SU-DHL-6 (cell line): ENCODE measurements at regions not wholly inside any gene's neighbourhood (a gene's known extent, or its start where the extent isn't known, plus 50 kb on each side); places are given as distances from the start of the nearest gene placed in this dataset.

Experiments
- H2AFZ ChIP-seq: fragments of 200-600 bp; sonication (generic); 2 replicates; pipeline ENCODE4 v1.6.1; 2014; ENCODE audit warnings: low read depth, mild to moderate bottlenecking, moderate library complexity, mixed read lengths, antibody characterized with exemption, low read length; ENCODE audit not compliant: severe bottlenecking
- H3F3A ChIP-seq: fragments of 200-600 bp; shearing (Covaris generic); 2 replicates; pipeline ENCODE4 v1.6.0; 2016; ENCODE audit warnings: antibody characterized with exemption, mild to moderate bottlenecking; ENCODE audit not compliant: insufficient read depth
- H3K27ac ChIP-seq: fragments of 200-600 bp; sonication (generic); 2 replicates; pipeline ENCODE4 v1.5.1; 2016; ENCODE audit warnings: low read depth, mild to moderate bottlenecking, low read length, moderate library complexity, mixed read lengths
- H3K27me3 ChIP-seq: fragments of 200-600 bp; sonication (generic), shearing (Covaris generic); 2 replicates; pipeline ENCODE4 v1.6.0; 2014; ENCODE audit warnings: mild to moderate bottlenecking, low read length
- H3K36me3 ChIP-seq: fragments of 200-600 bp; sonication (generic); 2 replicates; pipeline ENCODE4 v1.6.1; 2014; ENCODE audit warnings: mild to moderate bottlenecking, low read length, mixed read lengths
- H3K4me2 ChIP-seq: fragments of 300-600, 200-600 bp; shearing (Covaris generic), sonication (generic); 2 replicates; pipeline ENCODE4 v1.6.0; 2014; ENCODE audit warnings: low read length, low read depth, mild to moderate bottlenecking; ENCODE audit not compliant: poor library complexity, severe bottlenecking
- H3K4me3 ChIP-seq: fragments of 200-600 bp; sonication (generic); 2 replicates; pipeline ENCODE4 v1.5.1; 2014; ENCODE audit warnings: antibody characterized with exemption, low read length, mild to moderate bottlenecking, mixed read lengths; ENCODE audit not compliant: insufficient read depth, poor library complexity, severe bottlenecking
- H3K79me2 ChIP-seq: fragments of 200-600 bp; sonication (generic); 2 replicates; pipeline ENCODE4 v1.6.1; 2014; ENCODE audit warnings: mild to moderate bottlenecking, low read length, moderate library complexity; ENCODE audit not compliant: insufficient read depth
- H3K9ac ChIP-seq: fragments of 200-600 bp; sonication (generic); 2 replicates; pipeline ENCODE4 v1.7.0; 2014; ENCODE audit warnings: mild to moderate bottlenecking, low read length
- H3K9me2 ChIP-seq: fragments of 200-600 bp; sonication (generic); replicated peaks from 2 replicates; pipeline ENCODE4 v1.6.1; 2014; ENCODE audit warnings: low read length; ENCODE audit not compliant: insufficient read depth
- H3K9me3 ChIP-seq: fragments of 200-600 bp; sonication (generic); 2 replicates; pipeline ENCODE4 v1.6.1; 2014; ENCODE audit warnings: low read length, mixed read lengths; ENCODE audit not compliant: insufficient read depth
- H4K20me1 ChIP-seq: fragments of 200-600 bp; sonication (generic); 2 replicates; pipeline ENCODE4 v1.6.1; 2014; ENCODE audit warnings: low read depth, mild to moderate bottlenecking, antibody characterized with exemption, low read length, moderate library complexity, mixed read lengths
- CTCF ChIP-seq: fragments of 200-600 bp; sonication (generic); IDR thresholded peaks from one replicate; pipeline ENCODE4 v1.5.1; 2017; ENCODE audit warnings: antibody characterized with exemption, mild to moderate bottlenecking, low read length, moderate library complexity; ENCODE audit not compliant: insufficient read depth, poor library complexity, severe bottlenecking
- EZH2phosphoT487 ChIP-seq: fragments of 200-600 bp; sonication (generic), shearing (Covaris generic); conservative IDR thresholded peaks from 2 replicates; pipeline ENCODE4 v1.6.1; 2018; ENCODE audit warnings: mild to moderate bottlenecking, antibody characterized with exemption, low read length, moderate library complexity, mixed read lengths

- H3K4me3 ChIP-seq, result no peak overlapping the region
- H4K20me1 ChIP-seq, result no peaks in the 10 kb centered on the region
- H3K36me3 ChIP-seq, result no peaks in the 10 kb centered on the region
- no peaks in the 10 kb centered on the region for H3K27me3 ChIP-seq
- H3K79me2 ChIP-seq, result no peaks in the 10 kb centered on the region
- no peak overlapping the region for H2AFZ ChIP-seq
- no peaks in the 10 kb centered on the region for H3K9me2 ChIP-seq
- TF ChIP-seq CTCF, result no peak
- no peak for TF ChIP-seq EZH2phosphoT487
- no peak overlapping the region for H3K9ac ChIP-seq
- no peaks in the 10 kb centered on the region for H3K9me3 ChIP-seq
- H3F3A ChIP-seq, result no peaks in the 10 kb centered on the region
- H3K4me2 ChIP-seq, result no peak overlapping the region
- H3K27ac ChIP-seq, result no peak overlapping the region
Measured at GRCh38 chr16:51540259-51540658, 389.2 kb upstream of the SALL1 start.

- no peak overlapping the region for H3K4me2 ChIP-seq
- no peak overlapping the region for H3K4me3 ChIP-seq
- no peaks in the 10 kb centered on the region for H3K36me3 ChIP-seq
- TF ChIP-seq EZH2phosphoT487, result no peak
- TF ChIP-seq CTCF, result no peak
- H3K9me3 ChIP-seq, result no peaks in the 10 kb centered on the region
- no peaks in the 10 kb centered on the region for H3K79me2 ChIP-seq
- H3K27me3 ChIP-seq, result no peaks in the 10 kb centered on the region
- H3F3A ChIP-seq, result no peaks in the 10 kb centered on the region
- no peak overlapping the region for H2AFZ ChIP-seq
- H3K9ac ChIP-seq, result no peak overlapping the region
- no peak overlapping the region for H3K27ac ChIP-seq
- no peaks in the 10 kb centered on the region for H3K9me2 ChIP-seq
- no peaks in the 10 kb centered on the region for H4K20me1 ChIP-seq
Measured at GRCh38 chr16:51538707-51539498, 387.8 kb upstream of the SALL1 start.

- Histone ChIP-seq H3K36me3 (no peaks in the 10 kb centered on the region), H2AFZ (no peak overlapping the region), H3K27ac (no peak overlapping the region), H3F3A (no peaks in the 10 kb centered on the region), H4K20me1 (no peaks in the 10 kb centered on the region), H3K9me2 (no peaks in the 10 kb centered on the region), H3K27me3 (no peaks in the 10 kb centered on the region), H3K9me3 (no peaks in the 10 kb centered on the region), H3K4me3 (no peak overlapping the region), H3K9ac (no peak overlapping the region), H3K4me2 (no peak overlapping the region), H3K79me2 (no peaks in the 10 kb centered on the region)
- TF ChIP-seq EZH2phosphoT487, result no peak
- no peak for TF ChIP-seq CTCF
Measured at GRCh38 chr16:51535591-51535990, 384.5 kb upstream of the SALL1 start.
